Endometrium (tissue), 2 donors: ENCODE measurements at regions not wholly inside any gene's neighbourhood (a gene's known extent, or its start where the extent isn't known, plus 50 kb on each side); places are given as distances from the start of the nearest gene placed in this dataset.
"Not testable (repeated sequence)": the region's sequence is repeated elsewhere in the genome, so short reads cannot be mapped to it uniquely, and the experiment has no call there.

Experiments used
- FAIRE-seq: peaks from 2 replicates; lab custom pipeline; 2012; peaks lifted over from hg19 to GRCh38; lab: Jason Lieb, UNC
- donor health status: control.
- donor health status: control.

DNA sequence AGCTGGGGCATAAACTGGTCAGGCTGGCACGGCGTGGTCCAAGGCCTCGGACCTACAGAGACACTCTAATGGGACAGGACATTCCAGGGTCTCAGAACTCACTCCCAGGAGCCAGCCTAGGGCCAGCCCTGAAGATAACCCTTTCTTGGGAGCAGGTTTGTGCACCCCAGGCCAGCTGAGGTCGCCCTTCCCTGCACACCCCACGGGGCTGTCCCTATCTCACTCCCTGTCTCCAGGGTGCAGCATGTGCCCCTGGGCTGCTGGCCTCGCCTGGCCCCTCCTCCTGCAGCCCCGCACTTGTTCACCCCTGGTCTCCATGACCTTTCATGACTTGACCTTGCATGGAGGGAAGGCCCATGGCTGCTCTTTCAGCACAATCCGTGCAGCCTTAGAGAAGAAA is 1321.8 kb downstream of the BRD1 start:
- no peak for FAIRE-seq

DNA sequence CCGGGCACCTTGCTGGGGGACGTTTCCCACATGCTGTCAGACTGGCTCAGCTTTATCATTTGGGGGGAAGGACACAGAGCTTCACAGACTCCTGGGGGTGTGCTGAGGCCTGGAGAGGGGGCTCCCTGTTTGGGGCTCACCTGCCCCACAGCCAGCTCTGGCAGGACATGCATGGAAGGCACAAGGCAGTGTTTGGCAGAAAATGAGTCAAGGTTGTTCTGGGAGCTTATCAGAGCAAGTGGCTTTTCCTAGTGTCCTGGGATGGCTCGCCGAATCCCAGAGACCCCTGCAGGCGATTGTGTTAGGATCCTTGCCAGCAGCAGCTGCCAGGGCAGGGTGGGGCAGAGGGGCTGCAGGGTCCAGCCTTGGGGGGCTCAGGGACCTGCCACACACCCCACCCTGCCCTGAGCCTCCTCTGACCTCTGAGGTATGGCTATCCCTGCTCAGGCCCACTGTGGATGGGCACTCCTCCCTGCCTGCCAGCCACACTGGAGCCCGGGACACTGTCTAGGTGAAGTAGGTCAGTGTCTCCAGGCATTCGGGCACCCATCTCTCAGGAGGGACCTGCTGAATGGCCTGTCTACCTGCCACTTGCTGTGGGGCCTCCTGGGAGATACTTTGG is 1323.0 kb downstream of the BRD1 start:
- no peak for FAIRE-seq

DNA sequence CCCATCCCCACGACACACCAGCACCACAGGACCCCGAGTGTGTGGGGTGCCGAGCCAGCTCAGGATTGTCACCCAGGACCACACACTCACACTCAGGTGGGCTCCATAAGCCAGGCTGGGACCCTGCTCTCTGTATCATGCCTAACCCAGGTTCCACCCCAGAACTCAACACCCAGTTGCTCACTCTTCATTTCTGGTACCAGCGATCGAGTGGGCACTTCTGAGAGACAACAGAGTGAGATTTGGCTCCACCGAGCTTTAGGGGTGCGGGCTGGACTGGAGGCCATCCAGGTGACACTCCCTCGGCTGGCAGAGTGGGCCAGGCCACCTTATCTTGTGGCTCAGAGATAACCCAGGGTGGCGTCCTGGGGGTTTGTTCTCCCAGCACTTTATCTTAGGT is 1323.8 kb downstream of the BRD1 start:
- no peak for FAIRE-seq

DNA sequence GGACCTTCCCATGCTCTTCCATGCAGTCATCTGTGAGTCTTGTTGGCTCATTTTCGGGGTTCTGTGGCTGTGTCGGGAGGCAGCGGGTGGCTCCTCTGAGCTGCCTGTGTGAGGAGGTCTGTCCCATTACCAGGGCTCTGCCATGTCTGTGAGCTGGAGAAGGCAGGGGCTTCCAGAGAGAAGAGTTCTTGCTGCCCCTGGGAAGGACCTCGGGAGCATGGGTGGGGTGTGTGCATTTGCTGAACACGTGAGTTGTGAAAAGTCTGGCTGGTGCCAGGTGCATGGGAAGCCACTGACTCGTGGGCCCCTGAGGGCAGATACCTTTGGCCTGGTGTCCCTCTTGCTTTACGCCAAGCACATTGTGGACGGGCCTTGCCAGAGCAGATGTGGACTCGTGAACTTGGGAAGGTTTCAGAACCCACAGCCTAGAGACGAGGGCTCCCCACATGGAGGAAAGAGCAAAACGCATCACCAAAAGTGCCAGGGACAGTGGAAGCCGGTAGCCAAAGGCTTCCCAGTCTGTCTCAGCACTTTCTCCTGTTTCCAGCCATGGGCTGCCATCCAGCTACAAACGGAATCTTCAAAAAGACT is 1324.5 kb downstream of the BRD1 start:
- FAIRE-seq: no peak

DNA sequence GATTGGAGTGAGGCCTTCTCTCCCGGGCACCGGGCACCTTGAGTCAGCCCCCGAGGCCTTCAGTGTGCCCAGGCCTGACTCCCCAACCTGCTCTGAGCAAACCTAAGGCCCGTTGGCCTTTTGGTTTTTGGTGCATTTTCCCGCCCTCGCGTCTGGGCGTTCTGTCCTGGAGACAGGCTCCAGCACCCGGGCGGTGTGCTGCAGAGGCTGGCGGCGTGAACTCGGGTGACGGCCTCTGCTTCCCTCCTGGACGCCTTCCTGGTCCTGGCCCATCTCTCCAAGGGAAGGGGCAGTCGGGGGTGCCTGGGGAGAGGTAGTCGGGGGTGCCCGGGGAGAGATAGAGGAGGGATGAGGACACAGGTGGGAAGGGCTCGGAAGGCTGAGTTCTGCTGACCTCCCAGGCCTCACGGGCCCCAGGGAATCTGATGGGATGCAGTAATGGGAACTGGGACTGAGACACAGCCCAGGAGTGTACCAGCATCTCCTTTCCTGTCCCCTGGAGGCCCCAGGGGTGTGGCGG is 1326.4 kb downstream of the BRD1 start:
- FAIRE-seq: no peak

DNA sequence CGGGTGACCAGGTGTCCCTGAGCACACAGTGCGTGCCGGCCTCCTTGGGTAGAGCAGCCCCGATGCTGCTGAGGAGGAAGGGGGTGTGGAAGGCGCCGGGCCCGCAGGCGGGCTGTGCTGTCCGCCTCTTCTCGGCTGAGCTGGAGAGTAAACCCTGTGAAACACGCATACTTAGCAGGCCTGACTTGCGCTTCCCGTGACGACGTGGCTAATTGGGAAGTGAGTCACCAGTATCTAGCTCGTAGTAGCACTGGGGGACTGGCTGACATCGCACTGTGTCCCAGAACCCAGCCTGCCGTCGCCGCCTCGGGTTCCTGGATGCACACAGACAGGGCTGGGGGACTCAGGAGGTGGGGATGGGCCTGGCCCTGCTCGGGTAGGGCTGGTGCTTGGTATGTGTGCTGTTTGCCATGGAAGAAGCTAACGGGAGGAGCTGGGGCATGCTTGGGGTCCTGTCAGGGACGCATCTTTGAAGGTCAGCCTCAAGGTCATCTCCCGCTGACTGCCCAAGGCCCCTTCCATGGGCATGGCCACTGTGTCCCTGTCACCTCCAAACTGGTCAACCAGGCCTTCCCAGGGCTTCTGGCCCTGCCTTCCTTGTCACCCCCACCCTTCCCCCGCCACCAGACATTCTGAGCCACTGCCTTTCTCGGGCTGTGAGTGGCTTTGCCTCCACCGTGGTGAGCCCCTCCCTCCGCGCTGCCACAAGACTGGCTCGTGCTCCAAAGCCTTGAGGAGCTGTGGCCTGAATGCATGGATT is 1327.0 kb downstream of the BRD1 start:
- FAIRE-seq: no peak

GRCh38 chr22:48499456-48500425 is 1327.9 kb downstream of the BRD1 start:
- FAIRE-seq: no peak

DNA sequence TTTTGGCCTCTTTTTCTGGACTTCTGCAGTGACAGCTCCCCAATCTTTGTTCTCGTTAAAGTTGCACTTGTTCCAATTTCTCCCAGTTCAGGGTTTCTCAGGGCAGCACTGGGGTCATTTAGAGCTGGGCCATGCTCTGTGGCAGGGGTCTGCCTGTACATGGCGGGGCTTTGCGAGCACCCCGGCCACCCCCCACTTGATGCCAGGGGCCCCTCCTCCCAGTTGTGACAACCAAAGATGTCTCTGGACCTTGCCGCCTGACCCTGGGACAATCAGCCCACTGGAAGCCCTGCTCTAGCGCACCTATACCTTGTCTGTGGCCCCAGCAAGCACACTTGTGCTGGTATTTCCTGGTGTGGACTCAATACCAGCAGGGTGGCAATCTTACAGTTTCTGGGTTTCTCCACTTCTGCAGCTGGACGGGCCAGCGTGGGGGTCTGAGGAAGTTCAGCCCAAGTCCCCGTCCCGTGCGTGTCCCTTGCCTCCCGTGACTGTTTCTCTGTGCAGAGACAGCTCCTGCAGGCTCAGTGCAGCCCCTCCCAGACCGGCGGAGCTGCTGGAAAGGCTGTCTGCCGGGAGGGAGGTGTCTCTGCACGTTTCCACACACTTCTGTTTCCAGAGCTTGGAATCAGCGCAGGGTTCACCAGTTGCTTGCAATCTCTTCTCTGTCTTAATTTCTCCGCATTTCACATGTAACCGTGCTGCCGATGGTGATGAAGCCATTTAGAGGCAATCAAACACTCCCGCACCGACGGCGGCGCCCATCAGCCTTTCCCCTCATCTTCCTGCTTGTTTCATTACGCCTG is 1328.9 kb downstream of the BRD1 start:
- no peak for FAIRE-seq

DNA sequence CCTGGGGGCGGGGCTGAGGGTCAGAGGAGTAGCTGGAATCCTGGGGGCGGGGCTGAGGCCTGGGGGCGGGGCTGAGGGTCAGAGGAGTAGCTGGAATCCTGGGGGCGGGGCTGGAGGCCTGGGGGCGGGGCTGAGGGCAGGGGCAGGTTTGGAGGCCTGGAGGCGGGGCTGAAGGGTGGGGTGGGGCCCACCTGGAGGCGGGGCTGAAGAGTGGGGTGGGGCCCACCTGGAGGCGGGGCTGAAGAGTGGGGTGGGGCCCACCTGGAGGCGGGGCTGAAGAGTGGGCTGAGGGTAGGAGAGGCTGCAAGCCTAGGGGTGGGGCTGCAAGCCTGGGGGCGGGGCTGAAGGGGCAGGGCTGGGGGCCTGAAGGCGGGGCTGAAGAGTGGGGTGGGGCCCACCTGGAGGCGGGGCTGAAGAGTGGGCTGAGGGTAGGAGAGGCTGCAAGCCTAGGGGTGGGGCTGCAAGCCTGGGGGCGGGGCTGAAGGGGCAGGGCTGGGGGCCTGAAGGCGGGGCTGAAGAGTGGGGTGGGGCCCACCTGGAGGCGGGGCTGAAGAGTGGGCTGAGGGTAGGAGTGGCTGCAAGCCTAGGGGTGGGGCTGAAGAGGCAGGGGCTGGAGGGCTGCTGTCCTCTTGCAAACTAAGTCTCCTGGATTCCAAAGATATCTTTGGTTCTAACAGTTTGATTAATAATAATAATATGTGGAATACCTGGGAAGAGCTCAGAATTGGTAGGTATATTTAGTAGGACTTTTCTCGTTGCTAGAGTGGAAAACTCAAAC is 1329.7 kb downstream of the BRD1 start:
- FAIRE-seq: not testable (repeated sequence)

- FAIRE-seq: no peak
These were observed 1330.6 kb downstream of the BRD1 start for GRCh38 chr22:48496987-48497650.

DNA sequence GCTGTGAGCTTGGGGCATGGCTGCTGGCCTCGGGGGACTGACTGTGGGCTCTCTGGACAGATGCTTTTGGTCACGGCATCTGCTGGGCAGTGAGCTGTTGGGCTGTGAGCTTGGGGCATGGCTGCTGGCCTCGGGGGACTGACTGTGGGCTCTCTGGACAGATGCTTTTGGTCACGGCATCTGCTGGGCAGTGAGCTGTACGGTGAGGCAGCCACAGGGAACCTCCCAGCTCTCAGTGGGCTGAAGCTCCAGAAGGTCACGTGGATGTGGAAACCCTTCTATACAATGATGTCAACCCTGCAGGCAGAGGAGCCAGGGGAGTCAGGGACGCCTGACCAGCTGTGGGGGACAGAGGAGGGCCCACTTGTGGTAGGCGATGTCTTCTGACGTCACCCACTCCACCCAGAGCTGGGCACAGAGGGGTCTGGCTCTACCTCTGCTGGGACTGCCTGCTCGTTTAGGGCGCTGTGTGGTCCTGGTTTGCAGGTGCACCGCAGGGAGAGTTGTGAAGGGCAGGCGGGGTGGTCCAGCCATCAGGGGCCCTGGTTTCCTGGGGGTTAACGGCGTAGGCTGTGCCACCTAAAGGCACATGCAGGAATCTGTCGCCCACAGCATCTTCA is 1331.3 kb downstream of the BRD1 start:
- FAIRE-seq: no peak

- FAIRE-seq: no peak
These were observed 1332.0 kb downstream of the BRD1 start for GRCh38 chr22:48495751-48496080.

DNA sequence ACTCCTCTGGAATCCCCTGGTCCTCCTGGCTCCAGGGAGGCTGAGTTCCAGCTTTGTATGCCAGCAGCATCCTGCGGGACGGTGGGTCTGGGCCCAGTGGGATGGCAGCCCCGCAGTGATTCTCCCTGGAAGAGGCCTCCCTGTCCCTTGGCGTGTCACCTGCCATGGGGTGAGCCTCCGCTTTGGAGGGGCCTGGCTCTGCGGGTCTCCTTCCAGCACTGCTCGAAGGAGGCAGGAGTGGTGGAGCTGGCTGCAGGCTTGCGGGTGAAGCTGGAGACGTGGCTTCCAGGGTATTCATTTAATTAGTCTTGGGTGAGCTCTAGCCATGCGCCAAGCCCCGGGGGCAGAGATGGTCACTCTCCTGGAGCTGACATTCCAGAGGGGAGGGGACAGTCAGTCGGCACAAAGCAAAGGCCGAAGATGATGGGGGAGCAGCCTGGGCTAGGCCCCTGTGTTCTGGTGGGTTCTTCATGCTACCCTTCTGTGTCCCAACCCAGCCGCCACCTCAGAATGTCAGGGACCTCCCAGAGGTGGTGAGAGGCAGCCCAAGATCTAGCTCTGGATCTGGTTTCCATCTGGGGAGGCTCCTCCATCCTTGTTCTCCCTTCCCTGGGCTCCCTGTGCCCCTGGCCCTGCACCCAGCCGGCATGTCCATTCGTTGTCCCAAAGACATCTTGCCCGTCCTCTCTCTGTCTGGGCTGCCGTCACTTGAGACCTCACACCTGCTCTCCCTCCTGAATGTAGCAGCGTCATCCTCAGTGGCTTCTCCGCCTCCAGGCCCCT is 1332.5 kb downstream of the BRD1 start:
- FAIRE-seq: no peak

DNA sequence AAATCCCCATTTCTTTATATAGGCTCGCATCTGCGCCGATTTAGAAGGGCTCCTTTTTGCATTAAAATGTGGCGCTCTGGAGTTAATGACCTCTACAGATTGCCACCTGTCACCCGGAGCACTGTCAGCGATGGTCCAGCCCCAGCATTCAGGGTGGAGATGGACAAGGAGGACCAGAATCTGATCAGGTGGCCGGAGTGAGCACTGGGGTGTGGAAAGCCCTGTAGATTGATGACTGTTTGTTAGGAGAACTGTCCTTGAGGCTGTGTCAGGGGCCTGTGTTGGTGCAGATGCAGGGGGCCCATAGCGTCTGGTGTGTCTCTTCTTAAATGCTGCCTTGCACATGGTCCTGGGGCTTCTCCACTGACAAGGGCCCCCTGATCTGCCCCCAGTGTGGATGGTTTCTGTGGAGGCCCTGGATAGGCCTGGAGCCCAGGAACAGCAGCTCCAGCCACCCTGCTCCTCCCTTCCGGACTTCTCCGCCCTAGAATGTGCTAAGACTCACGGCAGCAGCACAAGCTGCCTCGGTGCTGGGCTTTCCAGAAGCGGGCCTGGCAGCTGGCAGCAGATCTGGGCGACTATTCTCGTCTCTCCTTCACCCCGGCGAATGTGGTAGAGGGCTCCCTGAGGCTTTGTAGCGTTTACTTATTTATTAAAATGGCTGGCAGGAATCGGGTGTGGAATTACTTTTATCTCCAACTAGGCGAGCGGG is 1333.3 kb downstream of the BRD1 start:
- FAIRE-seq: no peak

GRCh38 chr22:48493733-48494132 is 1333.9 kb downstream of the BRD1 start:
- no peak for FAIRE-seq

DNA sequence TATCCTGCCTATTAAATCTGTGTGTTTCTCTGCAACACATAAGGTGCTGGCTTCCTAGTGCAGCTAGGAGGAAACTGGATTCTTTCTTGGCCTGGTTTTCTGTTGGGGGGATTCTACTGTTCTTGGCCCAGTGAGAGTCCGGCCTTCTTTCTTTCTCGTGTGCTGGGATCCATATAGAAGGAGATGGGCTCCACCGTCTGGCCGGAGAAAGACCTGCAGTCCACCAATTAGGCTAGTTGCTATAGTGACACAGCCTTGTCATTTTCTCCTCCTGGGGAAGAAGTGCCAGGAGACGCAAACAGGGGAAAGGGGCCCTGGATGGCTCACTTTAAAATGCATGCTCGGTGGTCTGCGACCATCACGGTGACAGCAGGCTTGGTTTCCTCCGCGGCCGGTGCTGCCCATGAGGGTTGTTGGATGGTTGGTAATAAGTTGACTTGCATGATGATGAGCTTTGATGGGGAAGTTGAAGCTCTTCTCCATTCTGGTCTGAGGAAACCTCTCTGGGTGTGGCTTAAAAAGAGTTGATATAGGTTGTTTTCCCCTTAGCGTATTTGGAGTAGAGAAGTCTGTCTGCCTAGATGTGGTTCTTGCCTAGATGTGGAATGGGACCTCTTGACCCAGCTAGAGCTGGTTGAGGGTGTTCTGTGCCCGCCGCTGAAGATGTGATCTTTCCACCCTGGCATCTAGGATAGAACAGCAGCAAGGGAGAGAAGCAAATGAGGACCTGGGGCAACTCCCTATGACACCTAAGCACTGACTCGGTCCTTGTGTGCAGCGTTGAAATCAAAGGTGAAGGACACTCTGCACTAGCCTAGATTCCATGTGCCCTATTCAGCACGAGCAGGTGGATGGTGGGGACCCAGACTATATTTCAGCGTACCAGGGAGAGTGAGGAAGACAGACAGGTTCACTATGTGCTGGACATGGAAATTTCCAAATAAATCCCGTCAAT is 1335.0 kb downstream of the BRD1 start:
- peak; percentile 85 for FAIRE-seq

DNA sequence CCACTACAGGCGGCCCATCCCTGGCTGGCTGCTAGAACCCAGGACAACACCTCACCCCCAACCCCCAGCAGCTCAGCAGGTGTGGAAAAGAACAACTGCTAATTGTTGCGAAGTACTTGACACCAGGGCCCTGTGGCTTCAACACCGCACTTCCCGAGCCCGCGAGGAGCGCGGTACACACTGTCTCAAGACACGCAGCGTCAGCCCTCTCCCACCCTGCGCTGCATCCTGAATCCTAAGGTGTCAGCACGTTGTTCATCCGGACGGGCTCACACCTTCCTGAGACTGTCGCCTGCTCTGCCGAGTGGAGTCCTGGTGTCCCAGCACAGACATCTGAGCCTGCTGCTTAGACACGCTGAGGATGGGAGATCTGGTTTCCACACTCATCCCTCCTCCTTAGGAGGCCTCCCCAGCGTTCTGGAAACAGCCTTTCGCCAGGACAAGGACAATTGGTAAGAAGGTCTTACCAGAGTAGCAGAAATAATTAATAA is 1336.2 kb downstream of the BRD1 start:
- no peak for FAIRE-seq
